CD4-positive, alpha-beta T cell treated with Interleukin-4 for 4 hours (primary cell): ENCODE measurements at regions not wholly inside any gene's neighbourhood (a gene's known extent, or its start where the extent isn't known, plus 50 kb on each side); places are given as distances from the start of the nearest gene placed in this dataset.
"Not testable (repeated sequence)": the region's sequence is repeated elsewhere in the genome, so short reads cannot be mapped to it uniquely, and the experiment has no call there.

Experiments
- DNase-seq: peaks from one replicate; pipeline ENCODE4 v3.0.0-alpha.2; 2020

GRCh38 chr21:24693779-24694178 is 913.5 kb downstream of the MRPL39 start:
- DNase-seq: no peak

- DNase-seq: no peak
Observed at GRCh38 chr21:24681456-24681855, 925.8 kb downstream of the MRPL39 start.

- DNase-seq: no peak
Observed at GRCh38 chr21:24671901-24672300, 935.4 kb downstream of the MRPL39 start.

- DNase-seq: no peak
Observed at GRCh38 chr21:24658926-24659325, 948.4 kb downstream of the MRPL39 start.

- DNase-seq: no peak
Observed at GRCh38 chr21:24658026-24658425, 949.3 kb downstream of the MRPL39 start.

GRCh38 chr21:24649691-24650090 is 957.6 kb downstream of the MRPL39 start:
- DNase-seq: no peak

- no peak for DNase-seq
Observed at GRCh38 chr21:24636696-24637095, 970.6 kb downstream of the MRPL39 start.

GRCh38 chr21:24634749-24635148 is 972.5 kb downstream of the MRPL39 start:
- no peak for DNase-seq

GRCh38 chr21:24628536-24628935 is 978.7 kb downstream of the MRPL39 start:
- DNase-seq: no peak

- DNase-seq: no peak
Observed at GRCh38 chr21:24628046-24628445, 979.2 kb downstream of the MRPL39 start.

- no peak for DNase-seq
Observed at GRCh38 chr21:24617819-24618218, 989.5 kb downstream of the MRPL39 start.

- DNase-seq: no peak
Observed at GRCh38 chr21:24594082-24594481, 1013.2 kb downstream of the MRPL39 start.

- DNase-seq: no peak
Observed at GRCh38 chr21:24590261-24590660, 1017.0 kb downstream of the MRPL39 start.

GRCh38 chr21:24583473-24583872 is 1023.8 kb downstream of the MRPL39 start:
- DNase-seq: no peak

- no peak for DNase-seq
Observed at GRCh38 chr21:24577301-24577700, 1030.0 kb downstream of the MRPL39 start.

- DNase-seq: no peak
Observed at GRCh38 chr21:24561291-24561690, 1046.0 kb downstream of the MRPL39 start.

- no peak for DNase-seq
Observed at GRCh38 chr21:24552491-24552890, 1054.8 kb downstream of the MRPL39 start.

GRCh38 chr21:24545807-24546361 is 1061.4 kb downstream of the MRPL39 start:
- no peak for DNase-seq

GRCh38 chr21:24514081-24514733 is 1093.1 kb downstream of the MRPL39 start:
- peak; percentile 8 for DNase-seq

GRCh38 chr21:24509131-24509530 is 1098.2 kb downstream of the MRPL39 start:
- no peak for DNase-seq

- DNase-seq: no peak
Observed at GRCh38 chr21:24486973-24487372, 1120.3 kb downstream of the MRPL39 start.

- not testable (repeated sequence) for DNase-seq
Observed at GRCh38 chr21:24483361-24483760, 1123.9 kb downstream of the MRPL39 start.

GRCh38 chr21:24470852-24471251 is 1136.4 kb downstream of the MRPL39 start:
- no peak for DNase-seq

- DNase-seq: no peak
Observed at GRCh38 chr21:24456358-24456757, 1150.9 kb downstream of the MRPL39 start.

GRCh38 chr21:24450119-24450518 is 1157.2 kb downstream of the MRPL39 start:
- DNase-seq: no peak
